RWPE2 (cell line): ENCODE measurements at regions not wholly inside any gene's neighbourhood (a gene's known extent, or its start where the extent isn't known, plus 50 kb on each side); places are given as distances from the start of the nearest gene placed in this dataset.

Experiments
- ATAC-seq: fragments of 200-7000 bp; cut with Tn5 transposase; 3 replicates; pipeline ENCODE4 v1.9.1; 2021; ENCODE audit warnings: low read depth
- DNase-seq: peaks from one replicate; pipeline ENCODE4 v3.0.0-alpha.2; 2020; ENCODE audit warnings: low spot score
- H3K27ac ChIP-seq: fragments of 450-650 bp; 2 replicates; pipeline ENCODE4 v1.5.1; 2017; ENCODE audit warnings: mild to moderate bottlenecking; ENCODE audit not compliant: poor library complexity, severe bottlenecking
- H3K27me3 ChIP-seq: fragments of 250-450 bp; sonication (Bioruptor Pico); 2 replicates; pipeline ENCODE4 v1.5.1; 2021; ENCODE audit warnings: mild to moderate bottlenecking, moderate library complexity; ENCODE audit not compliant: insufficient read depth, poor library complexity, severe bottlenecking
- H3K36me3 ChIP-seq: fragments of 250-450 bp; sonication (Bioruptor Pico); 2 replicates; pipeline ENCODE4 v1.5.1; 2020; ENCODE audit warnings: low read depth, mild to moderate bottlenecking, moderate library complexity
- H3K4me1 ChIP-seq: fragments of 250-450 bp; sonication (Bioruptor Pico); 2 replicates; pipeline ENCODE4 v1.5.1; 2021; ENCODE audit warnings: mild to moderate bottlenecking, moderate library complexity; ENCODE audit not compliant: insufficient read depth, poor library complexity, severe bottlenecking
- H3K4me3 ChIP-seq: fragments of 250-450 bp; sonication (Bioruptor Pico); 2 replicates; pipeline ENCODE4 v1.5.1; 2021; ENCODE audit warnings: mild to moderate bottlenecking, moderate library complexity; ENCODE audit not compliant: severe bottlenecking
- H3K9me3 ChIP-seq: fragments of 250-450 bp; sonication (Bioruptor Pico); 2 replicates; pipeline ENCODE4 v1.5.1; 2021; ENCODE audit warnings: mild to moderate bottlenecking, moderate library complexity; ENCODE audit not compliant: severe bottlenecking
- TF ChIP-seq, protein P1 (sequence below): fragments of 450-650 bp; IDR thresholded peaks from one replicate; pipeline ENCODE4 v1.5.1; 2017; ENCODE audit warnings: mild to moderate bottlenecking, moderate library complexity; ENCODE audit not compliant: poor library complexity, severe bottlenecking

DNA sequence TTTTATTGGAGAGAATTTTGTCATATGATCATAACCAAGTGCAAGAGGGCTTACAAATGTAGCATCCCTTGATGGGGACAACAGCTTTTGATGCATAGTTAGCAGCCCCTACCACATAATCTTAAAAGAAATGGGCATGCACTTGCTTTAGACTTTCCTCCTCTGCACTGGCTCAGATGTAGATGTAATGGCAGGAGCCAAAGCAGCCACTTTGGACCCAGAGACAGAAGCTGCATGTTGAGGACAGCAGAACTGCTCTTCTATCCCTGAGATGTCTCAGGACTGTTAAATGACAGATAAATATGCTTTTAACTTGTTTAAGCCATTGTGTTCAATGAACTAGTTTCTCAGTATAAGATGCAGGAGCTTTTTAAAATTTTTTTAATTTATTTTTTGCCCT is 450.7 kb downstream of the TYW1 start:
- H3K4me1 ChIP-seq: no peaks in the 10 kb centered on the region
- TF ChIP-seq, protein P1, sequence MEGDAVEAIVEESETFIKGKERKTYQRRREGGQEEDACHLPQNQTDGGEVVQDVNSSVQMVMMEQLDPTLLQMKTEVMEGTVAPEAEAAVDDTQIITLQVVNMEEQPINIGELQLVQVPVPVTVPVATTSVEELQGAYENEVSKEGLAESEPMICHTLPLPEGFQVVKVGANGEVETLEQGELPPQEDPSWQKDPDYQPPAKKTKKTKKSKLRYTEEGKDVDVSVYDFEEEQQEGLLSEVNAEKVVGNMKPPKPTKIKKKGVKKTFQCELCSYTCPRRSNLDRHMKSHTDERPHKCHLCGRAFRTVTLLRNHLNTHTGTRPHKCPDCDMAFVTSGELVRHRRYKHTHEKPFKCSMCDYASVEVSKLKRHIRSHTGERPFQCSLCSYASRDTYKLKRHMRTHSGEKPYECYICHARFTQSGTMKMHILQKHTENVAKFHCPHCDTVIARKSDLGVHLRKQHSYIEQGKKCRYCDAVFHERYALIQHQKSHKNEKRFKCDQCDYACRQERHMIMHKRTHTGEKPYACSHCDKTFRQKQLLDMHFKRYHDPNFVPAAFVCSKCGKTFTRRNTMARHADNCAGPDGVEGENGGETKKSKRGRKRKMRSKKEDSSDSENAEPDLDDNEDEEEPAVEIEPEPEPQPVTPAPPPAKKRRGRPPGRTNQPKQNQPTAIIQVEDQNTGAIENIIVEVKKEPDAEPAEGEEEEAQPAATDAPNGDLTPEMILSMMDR: no peak
- H3K27ac ChIP-seq: no peak overlapping the region
- DNase-seq (no peak), ATAC-seq (no peak)
- H3K27me3 ChIP-seq: no peaks in the 10 kb centered on the region
- peaks cover 1% of the 10 kb centered on the region for H3K9me3 ChIP-seq
- H3K36me3 ChIP-seq: no peaks in the 10 kb centered on the region
- no peak overlapping the region for H3K4me3 ChIP-seq

DNA sequence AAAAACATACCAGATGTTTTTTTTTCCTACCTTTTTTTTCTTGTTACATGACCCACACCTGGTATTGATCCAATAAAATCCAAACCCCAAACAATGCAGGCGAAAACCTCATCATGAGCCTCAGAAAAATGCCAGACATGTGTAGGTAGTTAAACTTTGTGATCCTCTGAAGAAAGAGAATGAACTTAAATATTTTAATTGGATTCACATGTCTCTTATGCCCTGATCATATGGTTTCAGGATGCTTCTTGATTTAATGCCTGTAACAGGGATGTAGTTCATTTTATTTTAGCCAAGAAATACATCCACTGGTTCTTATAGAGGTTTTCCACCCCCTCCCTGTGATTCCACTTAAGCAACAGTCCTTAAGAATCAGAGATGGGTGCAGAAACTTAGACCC is 451.6 kb downstream of the TYW1 start:
- TF ChIP-seq, protein P1: no peak
- Histone ChIP-seq H3K36me3 (no peaks in the 10 kb centered on the region), H3K27me3 (no peaks in the 10 kb centered on the region), H3K4me1 (no peaks in the 10 kb centered on the region), H3K4me3 (no peak overlapping the region), H3K9me3 (peaks cover 1% of the 10 kb centered on the region), H3K27ac (no peak overlapping the region)
- no peak for DNase-seq
- no peak for ATAC-seq

DNA sequence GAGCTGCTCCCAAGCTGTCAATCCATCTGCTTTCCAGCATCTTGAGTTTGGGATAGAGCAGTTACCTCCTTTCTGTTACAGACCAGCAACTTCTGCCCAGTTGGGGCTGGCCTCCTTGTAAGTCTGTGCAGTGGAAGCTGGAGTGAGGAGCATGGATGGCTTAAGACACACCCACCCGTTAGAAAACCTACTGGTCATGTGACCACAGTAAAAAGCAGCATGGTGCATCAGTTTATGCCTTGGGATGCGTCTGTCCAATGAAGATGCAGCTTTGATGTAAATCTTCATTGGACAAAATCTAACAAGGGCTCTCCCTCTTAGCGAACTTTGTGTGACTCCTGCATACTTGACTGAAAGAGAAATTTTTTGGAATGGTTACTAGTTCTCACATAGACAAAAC is 453.5 kb downstream of the TYW1 start:
- H3K4me1 ChIP-seq: no peaks in the 10 kb centered on the region
- H3K27me3 ChIP-seq: no peaks in the 10 kb centered on the region
- TF ChIP-seq, protein P1: no peak
- ATAC-seq: no peak
- no peak overlapping the region for H3K4me3 ChIP-seq
- no peak for DNase-seq
- H3K9me3 ChIP-seq: peaks cover 1% of the 10 kb centered on the region
- H3K36me3 ChIP-seq: no peaks in the 10 kb centered on the region
- H3K27ac ChIP-seq: no peak overlapping the region

DNA sequence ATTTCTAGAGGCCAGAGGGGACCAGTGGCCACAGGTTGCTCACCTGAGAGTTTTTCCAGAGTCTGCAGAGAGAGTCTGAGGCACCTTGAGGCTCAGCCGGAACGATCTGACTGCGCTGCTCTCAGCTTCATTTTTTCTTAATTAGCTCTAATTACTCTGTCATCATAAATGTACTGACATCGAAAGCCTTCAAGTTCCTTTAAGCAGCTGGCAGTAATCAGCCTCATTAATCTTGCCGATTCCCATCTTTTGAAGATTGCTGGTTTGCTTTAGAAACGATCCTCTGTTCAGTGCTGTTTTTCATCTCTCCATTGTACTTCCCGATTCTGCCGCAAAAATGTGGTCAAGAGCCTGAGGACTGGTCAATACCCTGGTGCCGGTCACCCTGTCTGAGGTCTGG is 454.7 kb downstream of the TYW1 start:
- no peak for ATAC-seq
- Histone ChIP-seq H3K4me3 (no peak overlapping the region), H3K27ac (no peak overlapping the region), H3K36me3 (no peaks in the 10 kb centered on the region), H3K9me3 (peaks cover 1% of the 10 kb centered on the region), H3K4me1 (no peaks in the 10 kb centered on the region), H3K27me3 (no peaks in the 10 kb centered on the region)
- TF ChIP-seq, protein P1: no peak
- DNase-seq: no peak

DNA sequence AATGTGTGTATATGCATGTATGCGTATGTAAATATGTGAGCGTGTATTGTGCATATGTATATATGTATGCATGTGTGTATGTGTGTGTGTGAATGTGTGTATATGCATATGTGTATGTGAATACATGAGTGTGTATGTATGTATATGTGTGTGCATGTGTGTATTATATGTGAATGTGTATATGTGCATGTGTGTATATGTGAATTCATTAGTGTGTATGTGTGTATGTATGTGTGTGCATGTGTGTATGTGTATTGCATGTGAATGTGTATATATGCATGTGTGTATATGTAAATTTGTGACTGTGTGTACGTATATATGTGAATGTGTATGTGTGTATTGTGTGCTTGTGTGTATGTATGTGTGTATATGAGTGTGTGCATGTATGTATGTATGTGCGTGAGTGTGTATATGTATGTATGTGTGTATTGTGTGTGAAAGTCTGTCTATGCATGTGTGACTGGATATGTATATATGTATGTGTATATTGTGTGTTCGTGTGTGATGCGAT is 455.9 kb downstream of the TYW1 start:
- H3K27me3 ChIP-seq: no peaks in the 10 kb centered on the region
- TF ChIP-seq, protein P1: no peak
- no peaks in the 10 kb centered on the region for H3K4me1 ChIP-seq
- no peak overlapping the region for H3K27ac ChIP-seq
- no peak overlapping the region for H3K4me3 ChIP-seq
- no peaks in the 10 kb centered on the region for H3K36me3 ChIP-seq
- DNase-seq (no peak), ATAC-seq (no peak)
- H3K9me3 ChIP-seq: peaks cover 1% of the 10 kb centered on the region
